ENCODE measurements at regions not wholly inside any gene's neighbourhood (a gene's known extent, or its start where the extent isn't known, plus 50 kb on each side); places are given as distances from the start of the nearest gene placed in this dataset.

DNA sequence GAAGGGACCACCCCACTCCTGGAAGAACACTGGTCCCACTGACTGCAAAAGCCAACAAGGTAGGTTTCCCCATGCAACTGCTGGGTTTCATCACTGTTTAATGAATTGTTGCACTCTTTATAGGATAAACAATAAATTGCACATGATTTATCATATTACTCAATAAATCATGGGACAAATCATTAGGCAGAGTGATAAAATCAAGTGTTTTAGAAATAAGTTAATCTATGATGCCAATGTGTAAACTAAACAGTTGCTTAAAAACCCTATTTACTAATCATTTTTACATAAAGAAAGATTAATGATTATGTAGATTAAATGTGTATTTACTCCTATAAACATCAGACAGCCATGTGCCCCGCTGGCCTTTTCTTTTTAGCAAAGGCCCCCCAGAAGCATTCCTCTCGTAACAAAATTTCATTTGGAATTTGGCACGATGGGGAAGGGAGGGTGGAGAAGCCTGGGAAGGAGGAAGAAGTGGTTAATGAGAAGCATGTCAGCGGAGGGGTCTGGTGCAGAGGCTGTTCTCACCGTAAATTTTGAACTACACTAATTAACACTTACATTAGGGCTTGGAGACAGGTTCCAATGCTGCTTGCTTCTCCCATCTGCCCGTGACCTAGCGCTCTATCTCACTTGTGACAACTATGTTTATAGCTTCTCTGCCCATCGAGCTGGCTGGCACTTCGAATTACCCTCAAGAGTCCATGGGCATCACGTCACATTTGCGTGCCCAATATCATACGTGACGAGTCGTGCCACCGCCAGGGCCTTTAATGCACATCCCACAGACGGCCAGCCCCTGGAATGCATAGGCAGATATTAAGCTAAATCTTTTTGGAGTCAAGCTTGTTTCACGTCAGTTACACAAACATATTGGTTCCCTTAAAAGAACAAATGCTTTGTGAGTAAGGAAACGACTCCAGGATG is 357.7 kb upstream of the TSHZ3 start:
- TF ChIP-seq YY1 (IDR thresholded peaks at IDR 0.05; ENCODE audit: insufficient read depth, insufficient read length) (no peak), SUZ12 (IDR thresholded peaks at IDR 0.05; ENCODE audit: extremely low read depth, insufficient read depth, insufficient read length) (no peak), ZNF274 (IDR thresholded peaks at IDR 0.05; ENCODE audit: low read depth, low read length) (no peak)
- Histone ChIP-seq H3K36me3 (ENCODE audit: insufficient read depth, insufficient read length, low read length) (no peaks in the 10 kb centered on the region), H3K9ac (ENCODE audit: insufficient read length, low read depth) (no peak overlapping the region), H3K9me3 (ENCODE audit: insufficient read depth, low read length) (no peaks in the 10 kb centered on the region), H3K27me3 (ENCODE audit: insufficient read depth, insufficient read length) (no peaks in the 10 kb centered on the region), H3K4me1 (ENCODE audit: insufficient read depth, insufficient read length) (no peaks in the 10 kb centered on the region), H3K4me3 (ENCODE audit: insufficient read length, low read depth) (no peak overlapping the region)
- no peak for DNase-seq (ENCODE audit: low read depth, low spot score)

DNA sequence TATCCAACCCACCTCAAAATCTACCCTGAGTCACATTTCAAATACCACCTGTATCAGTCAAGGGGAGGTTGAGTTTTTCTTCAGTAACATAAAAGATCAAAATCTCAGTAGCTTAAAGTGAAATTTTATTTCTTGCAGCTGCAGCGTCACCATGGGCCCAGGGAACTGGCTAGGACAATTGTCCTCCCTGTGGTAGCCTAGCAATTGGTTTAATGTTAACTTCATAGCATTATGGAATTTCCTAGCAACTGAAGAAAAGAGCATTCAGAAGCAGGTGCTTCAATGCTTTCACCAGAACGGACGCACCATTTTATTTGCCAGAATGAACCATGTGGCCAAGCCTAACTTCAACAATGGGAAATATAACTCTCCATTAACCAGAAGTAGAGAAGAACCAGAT is 359.3 kb upstream of the TSHZ3 start:
- Histone ChIP-seq H3K27me3 (ENCODE audit: insufficient read depth, insufficient read length) (no peaks in the 10 kb centered on the region), H3K4me1 (ENCODE audit: insufficient read depth, insufficient read length) (no peaks in the 10 kb centered on the region), H3K9me3 (ENCODE audit: insufficient read depth, low read length) (no peaks in the 10 kb centered on the region), H3K9ac (ENCODE audit: insufficient read length, low read depth) (no peak overlapping the region), H3K36me3 (ENCODE audit: insufficient read depth, insufficient read length, low read length) (no peaks in the 10 kb centered on the region), H3K4me3 (ENCODE audit: insufficient read length, low read depth) (no peak overlapping the region)
- DNase-seq (ENCODE audit: low read depth, low spot score), result no peak
- TF ChIP-seq ZNF274 (IDR thresholded peaks at IDR 0.05; ENCODE audit: low read depth, low read length) (no peak), SUZ12 (IDR thresholded peaks at IDR 0.05; ENCODE audit: extremely low read depth, insufficient read depth, insufficient read length) (no peak), YY1 (IDR thresholded peaks at IDR 0.05; ENCODE audit: insufficient read depth, insufficient read length) (no peak)

DNA sequence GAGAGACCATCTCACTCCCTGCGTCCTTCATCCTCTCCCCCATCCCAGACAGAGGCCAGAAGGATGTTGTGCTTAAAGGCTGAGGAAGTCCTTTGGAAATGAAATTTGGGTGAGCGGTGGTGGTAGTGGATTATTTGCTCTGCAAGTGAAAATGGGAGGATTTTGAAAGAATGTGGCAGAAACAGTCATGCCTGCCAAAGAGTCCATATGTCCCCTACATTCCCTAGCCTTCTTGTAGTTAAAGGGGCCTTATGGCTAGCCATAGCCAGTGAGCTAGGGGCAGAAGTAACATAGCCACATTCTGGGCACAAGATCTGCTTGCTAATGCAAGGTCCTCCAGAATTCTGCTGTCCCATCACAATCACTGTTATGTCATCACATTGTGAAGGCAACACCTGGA is 360.2 kb upstream of the TSHZ3 start:
- H3K36me3 ChIP-seq (ENCODE audit: insufficient read depth, insufficient read length, low read length), result no peaks in the 10 kb centered on the region
- DNase-seq (ENCODE audit: low read depth, low spot score), result no peak
- H3K4me1 ChIP-seq (ENCODE audit: insufficient read depth, insufficient read length), result no peaks in the 10 kb centered on the region
- H3K27me3 ChIP-seq (ENCODE audit: insufficient read depth, insufficient read length), result no peaks in the 10 kb centered on the region
- TF ChIP-seq ZNF274 (IDR thresholded peaks at IDR 0.05; ENCODE audit: low read depth, low read length) (no peak), SUZ12 (IDR thresholded peaks at IDR 0.05; ENCODE audit: extremely low read depth, insufficient read depth, insufficient read length) (no peak), YY1 (IDR thresholded peaks at IDR 0.05; ENCODE audit: insufficient read depth, insufficient read length) (no peak)
- no peaks in the 10 kb centered on the region for H3K9me3 ChIP-seq (ENCODE audit: insufficient read depth, low read length)
- H3K4me3 ChIP-seq (ENCODE audit: insufficient read length, low read depth), result no peak overlapping the region
- no peak overlapping the region for H3K9ac ChIP-seq (ENCODE audit: insufficient read length, low read depth)

DNA sequence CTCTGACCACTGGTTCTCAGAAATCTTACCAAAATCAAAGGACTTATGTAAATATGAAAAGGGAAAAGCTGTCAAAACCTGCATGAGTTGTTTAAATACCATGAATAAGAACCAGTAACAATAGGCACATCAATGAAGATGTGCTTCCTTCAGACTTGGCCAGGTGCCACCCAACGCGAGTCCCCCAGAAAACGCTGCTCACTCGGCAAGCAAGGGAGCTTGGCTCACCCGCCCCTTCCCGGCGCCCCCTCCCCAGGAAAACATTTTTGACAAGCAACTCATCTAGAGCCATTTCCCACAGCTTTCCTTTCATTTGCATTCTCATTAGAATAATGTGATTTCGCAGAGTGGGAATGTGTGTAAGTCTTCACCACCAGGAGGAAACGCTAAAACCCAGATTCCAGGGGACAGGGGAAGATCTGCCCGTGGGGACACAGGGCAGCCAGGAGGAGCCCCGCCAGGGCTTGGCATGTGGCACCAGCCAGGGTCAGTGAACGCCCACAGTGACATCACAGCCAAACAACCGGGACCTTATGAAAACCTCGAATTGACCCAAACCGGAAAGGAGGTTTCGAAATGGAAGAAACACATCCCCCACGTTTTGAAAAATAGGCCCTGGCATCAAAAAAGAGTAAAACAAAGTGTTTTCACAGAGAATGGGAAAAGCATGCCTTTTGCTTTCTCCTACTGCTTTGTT is 366.2 kb upstream of the TSHZ3 start:
- no peaks in the 10 kb centered on the region for H3K9me3 ChIP-seq (ENCODE audit: insufficient read depth, low read length)
- TF ChIP-seq YY1 (IDR thresholded peaks at IDR 0.05; ENCODE audit: insufficient read depth, insufficient read length), result no peak
- no peak for TF ChIP-seq SUZ12 (IDR thresholded peaks at IDR 0.05; ENCODE audit: extremely low read depth, insufficient read depth, insufficient read length)
- TF ChIP-seq ZNF274 (IDR thresholded peaks at IDR 0.05; ENCODE audit: low read depth, low read length), result no peak
- no peaks in the 10 kb centered on the region for H3K27me3 ChIP-seq (ENCODE audit: insufficient read depth, insufficient read length)
- DNase-seq (ENCODE audit: low read depth, low spot score), result no peak
- H3K4me3 ChIP-seq (ENCODE audit: insufficient read length, low read depth), result no peak overlapping the region
- H3K4me1 ChIP-seq (ENCODE audit: insufficient read depth, insufficient read length), result no peaks in the 10 kb centered on the region
- no peak overlapping the region for H3K9ac ChIP-seq (ENCODE audit: insufficient read length, low read depth)
- no peaks in the 10 kb centered on the region for H3K36me3 ChIP-seq (ENCODE audit: insufficient read depth, insufficient read length, low read length)

DNA sequence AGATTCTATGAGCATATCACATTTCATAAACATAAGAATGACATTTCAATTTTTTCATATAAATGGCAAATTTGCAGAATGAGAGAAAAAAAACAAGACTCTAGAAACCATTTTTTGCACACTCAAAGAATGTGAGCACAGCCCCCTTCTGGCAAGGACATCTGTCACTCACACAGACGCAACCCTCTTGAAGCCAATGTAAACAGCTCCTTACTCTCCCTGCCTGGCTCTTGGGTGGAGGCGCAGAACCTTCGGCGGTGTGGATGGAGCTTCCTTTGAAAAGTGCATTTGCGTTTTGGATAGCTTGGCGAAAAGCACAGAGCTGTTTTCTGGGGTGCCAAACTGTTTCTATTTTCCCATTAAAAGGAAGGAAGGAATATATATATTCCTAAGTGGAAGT is 367.6 kb upstream of the TSHZ3 start:
- Histone ChIP-seq H3K9me3 (ENCODE audit: insufficient read depth, low read length) (no peaks in the 10 kb centered on the region), H3K27me3 (ENCODE audit: insufficient read depth, insufficient read length) (no peaks in the 10 kb centered on the region), H3K36me3 (ENCODE audit: insufficient read depth, insufficient read length, low read length) (no peaks in the 10 kb centered on the region), H3K4me1 (ENCODE audit: insufficient read depth, insufficient read length) (no peaks in the 10 kb centered on the region), H3K4me3 (ENCODE audit: insufficient read length, low read depth) (no peak overlapping the region), H3K9ac (ENCODE audit: insufficient read length, low read depth) (no peak overlapping the region)
- TF ChIP-seq ZNF274 (IDR thresholded peaks at IDR 0.05; ENCODE audit: low read depth, low read length), result no peak
- TF ChIP-seq YY1 (IDR thresholded peaks at IDR 0.05; ENCODE audit: insufficient read depth, insufficient read length), result no peak
- TF ChIP-seq SUZ12 (IDR thresholded peaks at IDR 0.05; ENCODE audit: extremely low read depth, insufficient read depth, insufficient read length), result no peak
- no peak for DNase-seq (ENCODE audit: low read depth, low spot score)

DNA sequence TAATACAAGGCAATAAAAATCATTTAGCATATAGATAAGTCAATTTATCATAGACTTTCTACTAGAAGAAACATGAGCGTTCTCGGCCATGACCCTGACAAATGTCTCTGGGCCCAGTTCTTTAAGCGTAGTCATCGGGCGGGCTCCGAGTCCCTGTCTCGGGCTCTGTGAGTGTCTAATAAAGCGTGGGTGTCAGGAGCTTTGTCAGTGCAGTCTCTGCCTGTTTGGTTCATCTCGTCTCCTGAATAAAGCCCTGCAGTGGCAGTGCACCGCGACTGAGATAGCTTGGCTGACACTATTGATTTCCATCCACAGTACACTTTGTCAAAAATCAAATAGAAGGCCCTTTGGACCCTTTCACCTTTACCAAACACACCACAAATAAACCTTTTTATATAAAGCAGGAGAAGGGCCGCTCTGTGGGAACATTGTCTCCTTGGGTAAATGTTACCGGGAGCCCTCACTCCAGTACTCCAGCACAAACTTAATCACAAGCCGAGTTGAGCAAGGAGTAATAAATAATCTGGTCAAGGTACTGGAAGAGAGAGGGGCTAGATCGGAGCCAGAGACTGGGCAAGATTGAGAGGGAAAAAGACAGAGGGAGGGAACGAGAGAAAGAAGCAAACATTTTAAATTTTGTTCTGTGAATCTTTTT is 368.2 kb upstream of the TSHZ3 start:
- Histone ChIP-seq H3K9ac (ENCODE audit: insufficient read length, low read depth) (no peak overlapping the region), H3K27me3 (ENCODE audit: insufficient read depth, insufficient read length) (no peaks in the 10 kb centered on the region), H3K4me3 (ENCODE audit: insufficient read length, low read depth) (no peak overlapping the region), H3K4me1 (ENCODE audit: insufficient read depth, insufficient read length) (no peaks in the 10 kb centered on the region), H3K9me3 (ENCODE audit: insufficient read depth, low read length) (no peaks in the 10 kb centered on the region), H3K36me3 (ENCODE audit: insufficient read depth, insufficient read length, low read length) (no peaks in the 10 kb centered on the region)
- no peak for DNase-seq (ENCODE audit: low read depth, low spot score)
- no peak for TF ChIP-seq ZNF274 (IDR thresholded peaks at IDR 0.05; ENCODE audit: low read depth, low read length)
- no peak for TF ChIP-seq SUZ12 (IDR thresholded peaks at IDR 0.05; ENCODE audit: extremely low read depth, insufficient read depth, insufficient read length)
- no peak for TF ChIP-seq YY1 (IDR thresholded peaks at IDR 0.05; ENCODE audit: insufficient read depth, insufficient read length)

DNA sequence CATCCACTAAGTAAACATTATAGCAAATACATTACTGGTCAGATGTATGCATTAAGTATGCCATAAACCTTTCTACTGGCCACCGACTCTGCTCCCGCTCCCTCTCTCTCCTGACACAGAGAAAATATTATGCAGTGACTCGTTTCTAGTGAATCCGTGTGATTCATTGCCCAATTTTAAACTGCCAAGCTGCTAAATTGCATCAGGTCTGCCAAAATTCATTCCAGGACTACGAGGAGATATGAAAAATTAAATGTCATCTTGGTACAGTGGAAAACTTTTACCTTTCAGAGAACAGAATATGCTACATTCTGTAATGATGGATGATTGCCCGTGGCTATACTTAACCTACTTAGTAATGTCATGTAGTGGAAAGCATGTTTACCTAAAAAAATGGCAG is 368.8 kb upstream of the TSHZ3 start:
- no peaks in the 10 kb centered on the region for H3K27me3 ChIP-seq (ENCODE audit: insufficient read depth, insufficient read length)
- no peak overlapping the region for H3K9ac ChIP-seq (ENCODE audit: insufficient read length, low read depth)
- no peaks in the 10 kb centered on the region for H3K9me3 ChIP-seq (ENCODE audit: insufficient read depth, low read length)
- no peak for DNase-seq (ENCODE audit: low read depth, low spot score)
- no peaks in the 10 kb centered on the region for H3K4me1 ChIP-seq (ENCODE audit: insufficient read depth, insufficient read length)
- TF ChIP-seq YY1 (IDR thresholded peaks at IDR 0.05; ENCODE audit: insufficient read depth, insufficient read length), result no peak
- no peak overlapping the region for H3K4me3 ChIP-seq (ENCODE audit: insufficient read length, low read depth)
- no peaks in the 10 kb centered on the region for H3K36me3 ChIP-seq (ENCODE audit: insufficient read depth, insufficient read length, low read length)
